ENCODE measurements at regions not wholly inside any gene's neighbourhood (a gene's known extent, or its start where the extent isn't known, plus 50 kb on each side); places are given as distances from the start of the nearest gene placed in this dataset.

GRCh38 chr22:49156662-49157285, 670.9 kb downstream of the BRD1 start:
- no peak for TF ChIP-seq CTCF (IDR thresholded peaks at IDR 0.05; ENCODE audit: low read depth, low read length)
- no peak for TF ChIP-seq MYC (IDR thresholded peaks at IDR 0.05; ENCODE audit: low read depth, low read length)
- TF ChIP-seq POLR2A (IDR thresholded peaks at IDR 0.05; ENCODE audit: extremely low read depth, insufficient read length): no peak
- no peak for TF ChIP-seq MAX (IDR thresholded peaks at IDR 0.05; ENCODE audit: low read depth, low read length)

Measured in NB4 (cell line).